Prostate gland (tissue), 2 donors: ENCODE measurements at regions not wholly inside any gene's neighbourhood (a gene's known extent, or its start where the extent isn't known, plus 50 kb on each side); places are given as distances from the start of the nearest gene placed in this dataset.

ENCODE experiments used
- DNase-seq: peaks from one replicate; pipeline ENCODE4 v3.0.0-alpha.2; 2019; ENCODE audit warnings: low spot score
- H3K27ac ChIP-seq, 2 donors: fragments of 200-600 bp; sonication (generic); 2 replicates each; pipeline ENCODE4 v1.5.1; 2017 to 2019
- H3K27me3 ChIP-seq: fragments of 200-600 bp; sonication (generic); replicated peaks from 2 replicates; pipeline ENCODE4 v1.5.1; 2019; ENCODE audit not compliant: insufficient read depth
- H3K36me3 ChIP-seq, 2 donors: fragments of 200-600 bp; sonication (generic); 1 replicate in 1 of 2; 2 replicates in 1 of 2; pipeline versions ENCODE4 v1.5.1 to v1.8.1; 2017 to 2019
- H3K4me1 ChIP-seq: fragments of 200-600 bp; sonication (generic); replicated peaks from 2 replicates; pipeline ENCODE4 v1.5.1; 2019
- H3K4me3 ChIP-seq, 2 donors: fragments of 200-600 bp; sonication (generic); 2 replicates each; pipeline ENCODE4 v1.5.1; 2017 to 2019
- H3K9me3 ChIP-seq: fragments of 200-600 bp; sonication (generic); 2 replicates; pipeline ENCODE4 v1.5.1; 2017
- CTCF ChIP-seq, 4 experiments: fragments of 200-600 bp in 2 of 4; fragments of 450-650 bp in 2 of 4; sonication (generic) in 2 of 4; IDR thresholded peaks; 1 replicate in 3 of 4; 2 replicates in 1 of 4; pipeline ENCODE4 v1.5.1; 2016 to 2019; ENCODE audit warnings: antibody characterized with exemption in 4 of 4, mild to moderate bottlenecking in 2 of 4, moderate library complexity in 2 of 4
- POLR2A ChIP-seq: fragments of 450-650 bp; IDR thresholded peaks from one replicate; pipeline ENCODE4 v1.6.1; 2016; ENCODE audit warnings: antibody characterized with exemption, mild to moderate bottlenecking
- POLR2AphosphoS5 ChIP-seq: sonication (generic); formaldehyde crosslinking; IDR thresholded peaks from one replicate; pipeline ENCODE4 v1.6.1; 2017; ENCODE audit warnings: antibody characterized with exemption
- WGBS: methylation state at CpG from one replicate; pipeline ENCODE4 v1.1.5; 2018; 5-methylcytosine and 5-hydroxymethylcytosine counted together
- intact Hi-C: fragments of 100-400 bp; cut with DNase I; formaldehyde crosslinking; loops from one replicate; pipeline ENCODE4 v1.14.2; 2022

GRCh38 chr2:207316484-207316883, 150.7 kb upstream of the KLF7 start:
- Histone ChIP-seq H3K4me1 (no peaks in the 10 kb centered on the region), H3K27me3 (no peaks in the 10 kb centered on the region), H3K27ac (no peak overlapping the region), H3K4me3 (no peak overlapping the region), H3K9me3 (no peaks in the 10 kb centered on the region), H3K36me3 (no peaks in the 10 kb centered on the region)
- no peak for TF ChIP-seq POLR2AphosphoS5
- no peak for TF ChIP-seq POLR2A
- TF ChIP-seq CTCF (IDR thresholded peaks at IDR 0.05), result no peak
- intact Hi-C loops, result loop anchor here (10.0 kb wide), 1 partner anchor 152 kb away; the partner anchor contains the start of gene KLF7
- no peak for DNase-seq
- 88% methylated on average over 2 of the region's 2 CpGs for WGBS

GRCh38 chr2:207316906-207317305, 151.2 kb upstream of the KLF7 start:
- 58% methylated on average over 2 of the region's 2 CpGs for WGBS
- TF ChIP-seq POLR2AphosphoS5 (no peak), POLR2A (no peak), CTCF (IDR thresholded peaks at IDR 0.05) (no peak)
- no peak for DNase-seq
- no peak overlapping the region for H3K27ac ChIP-seq
- H3K4me3 ChIP-seq, result no peak overlapping the region
- no peaks in the 10 kb centered on the region for H3K4me1 ChIP-seq
- no peaks in the 10 kb centered on the region for H3K27me3 ChIP-seq
- no peaks in the 10 kb centered on the region for H3K9me3 ChIP-seq
- intact Hi-C loops, result loop anchor here (10.0 kb wide), 1 partner anchor 152 kb away; the partner anchor contains the start of gene KLF7
- no peaks in the 10 kb centered on the region for H3K36me3 ChIP-seq

GRCh38 chr2:207317378-207317984, 151.7 kb upstream of the KLF7 start:
- Histone ChIP-seq H3K36me3 (no peaks in the 10 kb centered on the region), H3K27ac (no peak overlapping the region), H3K27me3 (no peaks in the 10 kb centered on the region), H3K4me1 (no peaks in the 10 kb centered on the region), H3K4me3 (no peak overlapping the region), H3K9me3 (no peaks in the 10 kb centered on the region)
- 18% methylated on average over 4 of the region's 4 CpGs for WGBS
- no peak for DNase-seq
- TF ChIP-seq POLR2A, result no peak
- no peak for TF ChIP-seq POLR2AphosphoS5
- no peak for TF ChIP-seq CTCF (IDR thresholded peaks at IDR 0.05)
- intact Hi-C loops, result loop anchor here (10.0 kb wide), 1 partner anchor 153 kb away; the partner anchor contains the start of gene KLF7

GRCh38 chr2:207318181-207318628, 152.5 kb upstream of the KLF7 start:
- H3K9me3 ChIP-seq, result no peaks in the 10 kb centered on the region
- H3K4me1 ChIP-seq, result no peaks in the 10 kb centered on the region
- no peaks in the 10 kb centered on the region for H3K36me3 ChIP-seq
- H3K4me3 ChIP-seq, result no peak overlapping the region
- WGBS, result 75% methylated on average over 4 of the region's 4 CpGs
- TF ChIP-seq POLR2AphosphoS5 (no peak), CTCF (IDR thresholded peaks at IDR 0.05) (no peak), POLR2A (no peak)
- H3K27me3 ChIP-seq, result no peaks in the 10 kb centered on the region
- intact Hi-C loops, result loop anchor here (10.0 kb wide), 1 partner anchor 153 kb away; the partner anchor contains the start of gene KLF7
- no peak overlapping the region for H3K27ac ChIP-seq
- no peak for DNase-seq

GRCh38 chr2:207319316-207319715, 153.6 kb upstream of the KLF7 start:
- TF ChIP-seq POLR2A (no peak), CTCF (IDR thresholded peaks at IDR 0.05) (no peak), POLR2AphosphoS5 (no peak)
- no peak for DNase-seq
- Histone ChIP-seq H3K9me3 (no peaks in the 10 kb centered on the region), H3K27me3 (no peaks in the 10 kb centered on the region), H3K27ac (no peak overlapping the region), H3K4me3 (no peak overlapping the region), H3K36me3 (no peaks in the 10 kb centered on the region), H3K4me1 (no peaks in the 10 kb centered on the region)
- intact Hi-C loops, result loop anchor here (10.0 kb wide), 1 partner anchor 155 kb away; the partner anchor contains the start of gene KLF7
